ENCODE measurements at regions not wholly inside any gene's neighbourhood (a gene's known extent, or its start where the extent isn't known, plus 50 kb on each side); places are given as distances from the start of the nearest gene placed in this dataset.
"Not testable (repeated sequence)": the region's sequence is repeated elsewhere in the genome, so short reads cannot be mapped to it uniquely, and the experiment has no call there.

DNA sequence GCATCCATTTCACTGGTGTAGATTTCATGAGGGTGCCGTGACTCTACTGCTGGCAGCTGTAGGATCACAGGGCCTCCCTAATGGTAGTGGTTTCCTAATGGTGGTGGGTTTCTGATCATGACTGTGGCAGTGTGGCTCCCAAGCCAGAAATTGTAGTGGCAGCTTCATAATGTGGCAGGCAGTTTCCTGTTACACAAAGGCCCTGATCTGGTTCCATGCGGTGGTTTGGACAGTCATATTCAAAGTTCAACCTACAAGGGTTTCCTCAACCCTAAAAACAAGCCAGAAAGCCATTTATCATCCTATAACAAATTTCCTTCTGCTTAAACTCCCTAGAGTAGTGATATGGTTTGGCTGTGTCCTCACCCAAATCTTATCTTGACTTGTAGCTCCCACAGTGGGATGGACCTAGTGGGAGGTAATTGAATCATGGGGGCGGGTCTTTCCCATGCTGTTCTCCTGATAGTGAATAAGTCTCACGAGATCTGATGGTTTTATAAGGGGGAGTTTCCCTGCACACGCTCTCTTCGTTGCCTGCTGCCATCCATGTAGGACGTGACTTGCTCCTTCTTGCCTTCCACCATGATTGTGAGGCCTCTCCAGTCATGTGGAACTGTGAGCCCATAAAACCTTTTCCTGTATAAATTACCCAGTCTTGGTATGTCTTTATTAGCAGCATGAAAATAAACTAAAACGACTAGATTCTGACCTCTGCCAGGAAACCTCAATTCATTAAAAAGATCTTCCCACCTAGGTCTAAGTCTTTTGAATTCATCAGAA lies 257.1 kb downstream of the EFCAB11 start:
- no peak for DNase-seq

DNA sequence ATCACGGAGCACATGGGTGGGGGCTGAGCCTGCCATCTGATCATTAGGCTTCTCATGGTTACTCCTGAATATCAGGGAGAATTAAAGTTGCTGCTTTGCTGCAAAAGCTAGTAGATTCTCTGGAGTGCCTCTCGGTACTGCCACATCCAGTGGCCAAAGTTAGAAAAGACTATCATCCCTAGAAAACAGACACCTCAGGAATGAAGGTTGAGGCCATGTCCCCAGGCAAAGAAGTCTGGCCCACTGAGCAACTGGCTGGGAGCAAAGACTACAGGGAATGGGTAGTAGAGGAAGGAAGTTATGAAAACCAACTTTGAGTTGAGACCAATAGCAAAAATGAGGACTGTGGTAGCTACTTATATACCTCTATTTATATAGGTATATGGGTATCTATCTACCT lies 258.7 kb downstream of the EFCAB11 start:
- no peak for DNase-seq

DNA sequence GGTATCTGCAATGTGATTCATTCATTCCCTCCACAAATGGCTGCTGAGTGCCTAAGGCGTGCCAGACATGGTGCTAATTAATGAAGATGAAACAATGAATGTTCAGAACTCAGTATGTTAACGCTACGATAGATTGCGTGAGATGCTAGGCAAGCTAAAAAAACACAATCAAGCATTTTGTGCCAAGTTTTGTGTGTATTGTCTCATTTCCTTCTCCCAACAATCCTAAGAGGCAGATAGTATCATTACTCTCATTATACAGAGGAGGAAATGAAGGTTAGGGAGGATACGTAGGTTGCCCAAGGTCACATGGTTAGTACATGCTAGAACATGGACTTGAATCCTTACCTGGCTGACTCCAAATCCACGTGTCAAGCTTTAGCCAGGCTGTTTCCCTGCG lies 264.4 kb downstream of the EFCAB11 start:
- DNase-seq, result no peak

DNA sequence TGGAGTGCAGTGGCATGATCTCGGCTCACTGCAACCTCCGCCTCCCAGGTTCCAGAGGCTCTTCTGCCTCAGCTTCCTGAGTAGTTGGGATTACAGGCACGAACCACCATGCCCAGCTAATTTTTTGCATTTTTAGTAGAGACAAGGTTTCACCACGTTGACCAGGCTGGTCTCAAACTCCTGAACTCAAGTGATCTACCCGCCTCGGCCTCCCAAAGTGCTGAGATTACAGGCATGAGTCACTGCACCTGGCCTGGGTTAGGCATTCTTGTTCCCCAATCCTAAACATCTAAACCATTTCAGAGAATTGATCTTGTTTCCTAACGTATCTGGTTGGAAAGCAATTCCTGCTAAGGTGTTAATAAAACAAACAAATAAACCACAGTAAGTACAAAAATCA lies 264.8 kb downstream of the EFCAB11 start:
- not testable (repeated sequence) for DNase-seq

DNA sequence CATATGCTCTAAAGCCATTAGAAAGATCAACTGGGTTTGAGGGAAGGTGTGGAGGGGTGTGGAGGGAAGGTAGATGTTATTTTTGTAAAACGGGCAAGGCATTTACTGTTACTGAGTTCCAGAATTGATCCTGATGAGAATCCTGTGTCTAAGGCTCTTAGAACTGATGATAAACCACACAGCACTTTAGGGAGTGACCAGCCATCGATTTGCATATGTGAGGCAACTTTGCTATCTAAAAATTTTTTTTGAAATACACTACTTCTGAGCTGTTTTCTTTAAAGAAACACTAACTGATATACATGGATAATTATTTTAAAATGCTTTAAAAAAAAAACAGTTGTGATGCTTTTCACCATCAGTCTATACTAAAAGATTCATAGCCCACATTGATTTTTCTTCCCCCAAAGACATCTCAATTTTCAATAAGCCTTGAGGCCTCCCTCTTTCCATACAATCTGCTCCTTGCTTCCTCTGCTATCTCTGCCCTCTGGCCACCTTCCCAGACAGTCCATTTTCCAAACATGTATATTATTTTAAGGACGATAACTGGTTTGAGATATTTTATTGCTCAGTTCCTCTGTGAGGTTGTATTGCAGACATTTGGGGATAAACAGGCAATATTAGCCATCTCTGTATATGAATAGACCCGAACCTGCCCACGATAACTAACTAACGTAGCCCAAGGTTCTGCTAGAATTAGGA lies 265.9 kb downstream of the EFCAB11 start:
- no peak for DNase-seq

DNA sequence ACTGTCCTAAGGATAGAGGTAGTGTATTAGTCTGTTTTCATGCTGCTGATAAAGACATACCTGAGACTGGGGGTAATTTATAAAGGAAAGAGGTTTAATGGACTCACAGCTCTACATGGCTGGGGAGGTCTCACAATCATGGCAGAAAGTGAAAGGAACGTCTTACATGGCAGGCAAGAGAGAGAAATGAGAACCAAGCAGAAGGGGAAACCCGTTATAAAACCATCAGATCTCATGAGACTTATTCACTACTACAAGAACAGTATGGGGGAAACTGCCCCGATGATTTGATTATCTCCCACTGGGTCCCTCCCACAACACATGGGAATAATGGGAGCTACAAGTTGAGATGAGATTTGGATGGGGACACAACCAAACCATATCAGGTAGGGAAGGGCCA lies 267.4 kb downstream of the EFCAB11 start:
- DNase-seq, result peak in 1 of 3 donors; percentile 28

DNA sequence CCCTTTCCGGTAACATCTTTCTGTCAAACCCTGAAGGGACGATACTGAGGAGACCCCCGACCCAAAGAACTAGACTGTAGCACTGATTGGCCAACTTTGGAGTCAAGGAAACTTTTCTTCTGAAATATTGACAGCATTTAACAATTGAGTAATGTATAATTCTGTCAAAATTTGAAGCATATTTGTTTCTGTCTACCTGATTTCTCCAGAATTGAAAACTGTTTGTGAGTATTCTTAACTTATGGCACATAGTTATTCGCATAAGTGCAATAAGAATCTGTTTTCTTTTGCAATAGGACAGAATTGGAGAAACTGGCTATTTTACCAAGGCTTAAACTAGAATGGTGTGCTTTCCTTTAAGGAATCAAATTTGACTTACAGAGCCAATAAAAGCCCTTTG lies 267.1 kb upstream of the FOXN3 start:
- no peak for DNase-seq

DNA sequence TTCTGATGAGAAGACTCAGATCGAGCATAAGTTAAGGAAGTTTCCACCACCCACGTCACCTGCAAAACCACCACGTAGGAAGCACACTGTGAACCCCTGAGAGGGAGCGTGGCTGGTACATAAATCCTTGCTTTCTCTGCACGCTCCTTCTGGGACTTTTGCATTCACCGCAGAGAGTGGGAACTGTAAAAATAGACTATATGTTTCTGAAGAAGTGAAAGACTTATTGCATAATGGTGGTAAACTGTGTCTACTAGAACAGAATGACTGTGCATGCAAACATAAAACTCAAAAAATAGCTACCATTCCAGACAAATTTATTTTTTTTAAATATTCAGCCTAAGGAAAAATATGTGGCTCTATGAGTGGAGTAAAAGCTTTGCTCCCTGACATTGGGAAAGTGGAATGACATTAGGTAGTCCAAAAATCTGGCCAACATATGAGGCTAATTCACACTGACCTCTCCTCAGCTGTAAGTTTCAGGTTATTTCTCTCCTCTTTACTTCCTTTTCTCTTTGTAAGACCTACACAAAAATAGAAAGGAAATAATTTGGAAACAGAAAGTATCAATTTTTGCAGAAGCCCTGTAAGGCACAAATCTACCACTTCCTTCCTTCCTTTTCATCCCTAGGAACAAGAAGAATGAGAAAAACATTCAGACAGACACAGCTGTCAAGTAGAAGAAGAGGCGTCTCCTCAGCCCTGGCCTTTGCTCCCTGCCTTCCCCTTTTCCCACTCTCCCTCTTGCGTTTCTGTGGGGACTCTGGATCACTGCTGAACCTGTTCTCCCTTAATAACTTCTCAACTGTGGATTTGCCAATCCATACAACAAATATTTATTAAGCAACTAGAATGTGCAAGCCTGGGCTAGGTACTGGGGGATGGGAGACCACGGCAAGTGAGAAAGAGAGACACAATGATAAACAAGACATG lies 264.3 kb upstream of the FOXN3 start:
- peak; percentile 39 to 67 (median 66) for DNase-seq

DNA sequence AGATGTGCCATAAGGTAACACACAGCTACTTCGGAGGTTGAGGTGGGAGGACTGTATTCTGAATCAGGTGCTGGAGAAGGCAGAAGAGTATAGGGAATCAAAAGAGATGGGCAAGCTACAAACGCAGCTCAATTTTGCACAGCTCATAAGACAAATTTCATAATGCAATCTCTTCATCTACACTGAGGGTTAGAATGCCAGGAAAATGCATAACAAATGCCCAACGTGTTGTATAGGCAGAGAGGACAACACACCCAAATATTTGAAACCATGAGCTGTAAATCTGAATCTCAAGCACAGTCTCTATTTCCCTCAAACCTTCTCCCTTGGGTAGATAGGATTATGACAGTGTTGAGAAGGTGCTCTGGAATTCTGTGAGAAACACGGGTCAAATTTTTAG lies 263.1 kb upstream of the FOXN3 start:
- no peak for DNase-seq

DNA sequence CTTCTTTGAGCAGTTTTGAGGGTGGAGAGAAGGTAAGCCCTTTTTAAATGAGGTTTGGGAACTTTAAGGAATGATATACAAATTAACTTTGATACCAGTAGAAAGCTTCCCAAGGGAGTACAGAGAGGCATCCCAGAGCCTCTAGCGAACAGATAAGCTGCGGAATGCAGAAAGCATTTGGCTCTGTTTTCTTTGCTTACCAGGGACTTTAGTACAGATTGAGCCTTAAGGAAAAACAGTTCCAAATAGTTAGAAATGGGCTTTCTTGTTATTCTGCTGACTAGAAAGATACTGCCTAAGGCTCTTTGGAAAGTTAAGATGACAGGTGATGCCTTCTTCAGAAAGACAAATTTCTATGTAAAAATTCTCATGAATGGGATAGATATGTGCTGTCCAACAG lies 261.7 kb upstream of the FOXN3 start:
- no peak for DNase-seq

DNA sequence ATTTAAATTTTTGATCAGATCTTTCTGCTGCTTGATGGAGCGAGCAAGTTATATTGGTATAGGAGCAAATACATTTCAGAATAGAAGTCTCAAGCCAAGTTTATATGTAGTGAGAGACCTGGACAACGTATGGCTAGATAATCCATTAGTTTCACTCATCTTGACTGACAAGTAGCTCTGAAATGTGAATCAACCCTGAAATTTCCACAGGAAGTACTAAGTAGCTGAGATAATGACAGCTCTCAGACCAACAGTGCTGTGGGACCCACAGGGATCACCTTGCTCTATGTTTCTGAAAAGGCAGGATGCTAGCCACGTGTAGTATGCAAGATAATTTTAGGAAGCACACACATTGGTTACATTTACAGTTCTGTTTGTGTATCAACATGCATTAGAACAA lies 258.6 kb upstream of the FOXN3 start:
- DNase-seq, result no peak

DNA sequence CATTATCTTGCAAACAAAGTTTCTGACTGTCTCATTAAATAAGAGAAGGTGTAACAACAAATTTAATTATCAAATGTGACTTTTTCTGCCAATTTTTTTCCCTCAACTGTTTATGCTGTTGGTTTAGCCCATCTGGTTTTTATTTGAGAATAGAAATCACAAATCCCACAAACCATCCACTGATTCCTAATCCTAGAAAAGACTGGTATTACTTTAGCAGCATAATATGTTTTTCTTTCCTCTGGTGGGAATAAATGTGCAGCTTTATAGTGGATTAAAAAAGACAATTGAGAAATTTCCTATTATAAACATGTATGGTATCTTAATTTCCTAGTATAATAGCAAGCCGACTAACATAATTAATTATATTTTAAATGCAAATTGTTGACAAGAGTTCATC lies 257.9 kb upstream of the FOXN3 start:
- no peak for DNase-seq

DNA sequence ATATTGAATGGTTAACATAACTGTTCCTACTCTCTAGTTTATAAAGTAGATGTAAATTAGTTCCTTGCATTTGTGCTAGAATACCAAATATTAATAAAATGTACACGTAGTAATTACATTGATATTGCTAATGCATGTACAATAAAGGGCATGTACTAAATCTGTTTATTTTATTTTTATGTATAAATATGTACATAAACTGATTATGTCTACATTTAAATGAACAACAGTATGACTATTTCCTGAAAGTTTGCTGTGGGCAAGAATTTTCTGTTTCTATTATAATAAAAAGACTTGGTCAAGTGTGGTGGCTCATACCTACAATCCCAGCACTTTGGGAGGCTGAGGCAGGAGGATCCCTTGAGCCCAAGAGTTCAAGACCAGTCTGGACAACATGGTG lies 257.2 kb upstream of the FOXN3 start:
- DNase-seq, result no peak

DNA sequence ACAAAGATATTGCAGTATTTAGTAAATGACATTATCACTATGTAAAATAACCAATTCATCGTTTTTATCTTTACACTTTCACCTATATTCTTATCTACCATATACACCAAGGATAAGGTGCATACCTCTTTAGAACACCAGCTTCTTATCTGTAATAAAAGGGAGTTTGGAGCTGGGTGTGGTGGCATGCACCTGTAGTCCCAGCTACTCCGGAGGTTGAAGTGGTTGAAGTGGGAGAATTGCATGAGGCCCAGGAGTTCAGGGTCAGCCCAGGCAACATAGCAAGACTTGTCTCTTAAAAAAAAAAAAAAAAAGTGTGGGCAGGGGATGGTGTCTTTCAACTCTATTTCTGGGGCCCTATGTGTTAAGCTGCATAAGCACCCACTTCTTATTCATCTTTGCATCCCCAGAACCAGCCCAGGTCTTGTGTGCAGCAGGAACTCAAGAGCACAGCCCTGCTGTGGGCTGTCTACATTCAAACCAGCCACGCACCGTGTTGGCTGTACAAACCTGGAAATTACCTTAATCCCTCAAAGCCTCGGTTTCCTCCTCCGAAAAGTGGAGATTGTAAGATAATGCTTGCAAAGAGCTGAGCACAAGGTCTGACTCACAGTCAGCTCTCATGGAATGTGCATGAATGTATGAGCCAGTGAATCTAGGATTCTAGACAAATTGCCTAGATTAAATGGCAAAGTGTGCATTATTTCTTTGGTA lies 256.6 kb upstream of the FOXN3 start:
- no peak for DNase-seq

DNA sequence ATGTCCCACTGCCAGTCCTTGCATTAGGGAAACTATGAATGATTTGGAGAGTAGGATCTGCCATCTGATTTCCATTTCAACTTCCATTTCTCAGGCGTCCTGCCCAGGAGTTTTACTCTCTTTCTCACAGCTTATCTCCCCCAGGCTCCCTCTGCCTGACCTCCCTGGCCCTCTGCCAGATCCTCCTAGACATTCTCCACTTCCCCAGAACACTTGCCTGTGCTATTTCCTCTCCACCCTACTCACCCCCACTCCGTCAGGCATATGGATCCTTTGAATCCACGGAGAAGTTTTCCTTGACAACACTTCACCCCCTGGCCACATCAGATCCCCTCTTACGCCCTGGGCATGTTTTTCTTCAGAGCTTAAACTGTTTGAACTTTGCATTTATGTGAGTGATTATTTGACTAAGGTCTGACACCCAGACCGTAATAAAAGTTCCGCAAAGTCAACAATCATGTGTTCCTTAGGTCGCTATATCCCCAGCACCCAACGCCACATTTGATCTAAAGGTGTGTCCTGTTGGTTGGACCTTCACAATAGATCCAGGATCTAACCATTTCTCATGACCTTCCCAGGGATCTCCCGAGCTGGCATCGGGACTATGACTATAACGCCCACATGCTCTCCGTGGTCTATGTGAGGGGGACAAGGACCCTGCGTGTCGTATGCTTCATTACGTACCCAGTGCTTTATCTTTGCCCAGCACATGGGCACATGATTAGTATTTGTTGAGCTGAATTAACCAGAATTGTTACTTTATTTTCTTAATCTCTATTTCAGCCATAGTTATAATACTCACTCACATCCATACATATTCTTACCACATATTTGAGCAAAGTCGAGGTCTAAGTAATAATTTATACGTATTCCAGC lies 255.8 kb upstream of the FOXN3 start:
- DNase-seq, result peak; percentile 38 to 62 (median 42)

DNA sequence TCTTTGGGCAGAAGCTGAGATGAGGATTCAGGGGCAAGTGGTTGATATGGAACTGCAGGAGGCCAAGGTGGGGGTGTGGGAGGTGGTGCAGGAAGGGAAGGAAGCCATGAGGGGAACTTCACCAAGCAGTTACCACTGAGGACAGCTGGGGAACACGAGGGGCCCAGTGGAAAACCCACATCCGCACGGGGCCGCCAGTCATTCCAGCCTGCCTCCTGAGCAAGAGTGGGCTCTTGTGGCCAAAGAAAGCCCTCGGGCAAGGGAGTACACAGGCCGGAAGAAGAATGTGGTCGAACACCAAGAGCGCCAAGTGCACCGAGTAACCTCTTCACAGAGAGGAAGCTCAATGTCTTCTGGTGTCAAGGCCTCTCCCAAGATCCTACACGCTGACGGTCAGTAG lies 252.2 kb upstream of the FOXN3 start:
- DNase-seq, result peak; percentile 55 to 78 (median 66)

DNA sequence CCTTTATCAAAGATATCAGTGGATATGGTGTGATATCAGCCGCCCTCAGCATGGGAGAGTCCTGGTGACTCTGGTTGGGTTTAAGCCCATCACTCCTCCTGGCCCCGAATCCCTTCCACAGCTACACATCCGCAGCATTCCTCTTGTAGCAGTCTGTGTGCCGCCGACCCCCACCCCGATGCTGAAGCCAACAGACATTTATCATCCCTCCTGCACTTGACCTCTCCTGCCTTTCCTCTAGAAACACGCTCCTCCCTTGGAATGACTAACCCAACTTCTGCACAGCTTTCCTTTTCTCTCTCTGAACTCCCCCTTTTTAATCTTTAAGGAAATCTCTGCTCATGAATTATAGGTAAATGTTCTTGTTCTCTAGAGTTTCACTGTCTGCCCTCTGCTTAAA lies 250.9 kb upstream of the FOXN3 start:
- no peak for DNase-seq

DNA sequence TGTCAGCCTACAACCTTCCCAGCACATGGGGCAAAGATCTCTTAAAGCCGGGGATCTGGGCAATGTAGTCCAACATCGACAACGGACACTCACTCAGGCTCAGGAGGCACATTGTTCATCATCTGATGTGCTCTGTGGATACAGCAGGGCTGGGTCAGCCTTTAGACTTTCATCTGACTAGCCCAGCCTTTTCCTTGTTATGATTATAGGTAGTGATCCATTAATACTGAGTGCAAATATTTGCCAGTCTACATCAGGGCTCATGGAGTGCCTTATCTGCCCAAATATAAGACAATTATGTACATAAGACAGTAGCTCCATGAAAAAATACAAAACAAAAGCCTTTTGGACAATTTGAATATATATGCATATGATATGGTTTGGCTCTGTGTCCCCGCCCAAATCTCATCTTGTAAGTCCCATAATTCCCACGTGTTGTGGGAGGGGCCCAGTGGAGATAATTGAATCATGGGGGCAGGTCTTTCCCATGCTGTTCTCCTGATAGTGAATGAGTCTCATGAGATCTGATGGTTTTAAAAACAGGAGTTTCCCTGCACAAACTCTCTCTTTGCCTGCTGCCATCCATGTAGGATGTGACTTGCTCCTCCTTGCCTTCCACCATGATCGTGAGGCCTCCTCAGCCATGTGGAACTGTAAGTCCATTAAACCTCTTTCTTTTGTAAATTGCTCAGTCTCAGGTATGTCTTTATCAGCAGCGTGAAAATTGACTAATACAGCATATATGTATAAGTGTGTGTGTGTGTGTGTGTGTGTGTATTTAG lies 248.5 kb upstream of the FOXN3 start:
- DNase-seq, result not testable (repeated sequence)

DNA sequence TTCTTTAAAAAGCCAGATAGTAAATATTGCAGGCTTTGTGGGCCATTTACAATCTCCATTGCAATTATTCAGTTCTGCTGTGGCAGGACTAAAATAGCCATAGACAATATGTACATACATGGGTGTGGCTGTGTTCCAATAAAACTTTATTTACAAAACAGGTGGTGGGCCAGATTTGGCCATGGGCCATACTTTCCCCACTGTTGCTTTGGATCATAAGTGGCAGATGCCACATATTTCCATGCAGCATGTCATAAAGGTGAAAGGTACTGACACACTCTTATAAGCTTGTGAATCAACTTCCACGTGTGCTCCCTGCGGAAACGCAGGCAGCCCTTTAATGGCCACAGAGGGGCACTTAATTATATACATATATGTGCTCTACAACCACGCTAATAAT lies 244.4 kb upstream of the FOXN3 start:
- no peak for DNase-seq

DNA sequence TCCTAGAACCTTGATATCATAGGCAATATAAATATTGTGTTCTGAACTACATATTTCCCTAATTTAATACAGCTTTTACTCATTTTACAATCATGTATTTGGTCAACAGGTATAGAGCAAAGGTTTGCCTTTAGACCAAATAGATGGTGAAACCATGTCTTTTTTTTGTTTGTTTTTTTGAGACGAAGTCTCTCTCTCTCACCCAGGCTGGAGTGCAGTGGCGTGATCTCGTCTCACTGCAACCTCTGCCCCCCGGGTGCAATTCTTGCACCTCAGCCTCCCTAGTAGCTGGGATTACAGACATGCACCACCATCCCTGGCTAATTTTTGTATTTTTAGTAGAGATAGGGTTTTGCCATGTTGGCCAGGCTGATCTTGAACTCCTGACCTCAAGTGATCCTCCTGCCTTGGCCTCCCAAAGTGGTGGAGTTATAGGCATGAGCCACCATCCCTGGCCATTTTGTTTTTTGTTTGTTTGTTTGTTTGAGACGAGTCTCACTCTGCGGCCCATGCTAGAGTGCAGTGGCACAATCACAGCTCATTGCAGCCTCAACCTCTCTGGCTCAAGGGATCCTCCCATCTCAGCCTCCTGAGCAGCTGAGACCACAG lies 243.7 kb upstream of the FOXN3 start:
- not testable (repeated sequence) for DNase-seq

Data from suppressor macrophage treated with lipopolysaccharide for 1 hour (primary cell).